ENCODE measurements at regions not wholly inside any gene's neighbourhood (a gene's known extent, or its start where the extent isn't known, plus 50 kb on each side); places are given as distances from the start of the nearest gene placed in this dataset.
"Not testable (repeated sequence)": the region's sequence is repeated elsewhere in the genome, so short reads cannot be mapped to it uniquely, and the experiment has no call there.

GRCh38 chr12:17079251-17079909, 473.4 kb upstream of the LMO3 start:
- peaks cover 14% of the 10 kb centered on the region for H3K9me3 Mint-ChIP-seq
- H3K4me3 Mint-ChIP-seq: no peak overlapping the region
- no peaks in the 10 kb centered on the region for H3K36me3 Mint-ChIP-seq
- H3K27me3 Mint-ChIP-seq: no peaks in the 10 kb centered on the region
- DNase-seq: no peak
- no peak overlapping the region for H3K27ac Mint-ChIP-seq
- no peaks in the 10 kb centered on the region for H3K4me1 Mint-ChIP-seq

GRCh38 chr12:17077594-17077993, 471.6 kb upstream of the LMO3 start:
- Mint-ChIP-seq H3K27ac (no peak overlapping the region), H3K4me3 (no peak overlapping the region), H3K9me3 (peaks cover 10% of the 10 kb centered on the region), H3K36me3 (no peaks in the 10 kb centered on the region), H3K4me1 (no peaks in the 10 kb centered on the region), H3K27me3 (no peaks in the 10 kb centered on the region)
- no peak for DNase-seq

GRCh38 chr12:17076811-17077210, 470.8 kb upstream of the LMO3 start:
- no peaks in the 10 kb centered on the region for H3K36me3 Mint-ChIP-seq
- H3K4me3 Mint-ChIP-seq: no peak overlapping the region
- no peaks in the 10 kb centered on the region for H3K4me1 Mint-ChIP-seq
- H3K27ac Mint-ChIP-seq: no peak overlapping the region
- no peaks in the 10 kb centered on the region for H3K27me3 Mint-ChIP-seq
- DNase-seq: no peak
- H3K9me3 Mint-ChIP-seq: peaks cover 10% of the 10 kb centered on the region

- Mint-ChIP-seq H3K9me3 (peaks cover 12% of the 10 kb centered on the region), H3K4me1 (no peaks in the 10 kb centered on the region), H3K27me3 (no peaks in the 10 kb centered on the region), H3K27ac (no peak overlapping the region), H3K4me3 (no peak overlapping the region), H3K36me3 (no peaks in the 10 kb centered on the region)
- DNase-seq: no peak
Observed at GRCh38 chr12:17076028-17076744, 470.2 kb upstream of the LMO3 start.

GRCh38 chr12:17064834-17065233, 458.9 kb upstream of the LMO3 start:
- H3K4me3 Mint-ChIP-seq: no peak overlapping the region
- H3K9me3 Mint-ChIP-seq: peaks cover 2% of the 10 kb centered on the region
- no peaks in the 10 kb centered on the region for H3K36me3 Mint-ChIP-seq

GRCh38 chr12:17062267-17063036, 456.5 kb upstream of the LMO3 start:
- H3K27me3 Mint-ChIP-seq: no peaks in the 10 kb centered on the region
- no peaks in the 10 kb centered on the region for H3K4me1 Mint-ChIP-seq
- no peak overlapping the region for H3K4me3 Mint-ChIP-seq
- H3K9me3 Mint-ChIP-seq: peaks cover 2% of the 10 kb centered on the region
- no peaks in the 10 kb centered on the region for H3K36me3 Mint-ChIP-seq
- DNase-seq: no peak
- H3K27ac Mint-ChIP-seq: no peak overlapping the region

More at GRCh38 chr12:17064834-17065233, 458.9 kb upstream of the LMO3 start:
- Mint-ChIP-seq H3K27ac (no peak overlapping the region), H3K27me3 (no peaks in the 10 kb centered on the region), H3K4me1 (no peaks in the 10 kb centered on the region)
- no peak for DNase-seq

GRCh38 chr12:17060260-17060659, 454.3 kb upstream of the LMO3 start:
- no peak overlapping the region for H3K4me3 Mint-ChIP-seq
- no peak overlapping the region for H3K27ac Mint-ChIP-seq
- DNase-seq: no peak
- H3K36me3 Mint-ChIP-seq: no peaks in the 10 kb centered on the region
- H3K9me3 Mint-ChIP-seq: peaks cover 4% of the 10 kb centered on the region
- no peaks in the 10 kb centered on the region for H3K27me3 Mint-ChIP-seq
- H3K4me1 Mint-ChIP-seq: no peaks in the 10 kb centered on the region

GRCh38 chr12:17056546-17056945, 450.6 kb upstream of the LMO3 start:
- Mint-ChIP-seq H3K27me3 (no peaks in the 10 kb centered on the region), H3K4me1 (no peaks in the 10 kb centered on the region), H3K9me3 (peaks cover 4% of the 10 kb centered on the region), H3K27ac (no peak overlapping the region), H3K4me3 (no peak overlapping the region), H3K36me3 (no peaks in the 10 kb centered on the region)
- DNase-seq: no peak

- Mint-ChIP-seq H3K4me3 (no peak overlapping the region), H3K27me3 (no peaks in the 10 kb centered on the region), H3K4me1 (no peaks in the 10 kb centered on the region), H3K9me3 (no peaks in the 10 kb centered on the region), H3K27ac (no peak overlapping the region), H3K36me3 (no peaks in the 10 kb centered on the region)
- DNase-seq: no peak
Observed at GRCh38 chr12:17038923-17039322, 433.0 kb upstream of the LMO3 start.

- Mint-ChIP-seq H3K4me1 (no peaks in the 10 kb centered on the region), H3K36me3 (no peaks in the 10 kb centered on the region), H3K4me3 (no peak overlapping the region), H3K27me3 (no peaks in the 10 kb centered on the region), H3K9me3 (no peaks in the 10 kb centered on the region), H3K27ac (no peak overlapping the region)
- DNase-seq: no peak
Observed at GRCh38 chr12:17035372-17035771, 429.4 kb upstream of the LMO3 start.

GRCh38 chr12:17030338-17030737, 424.4 kb upstream of the LMO3 start:
- DNase-seq: no peak
- no peaks in the 10 kb centered on the region for H3K27me3 Mint-ChIP-seq
- peaks cover 7% of the 10 kb centered on the region for H3K9me3 Mint-ChIP-seq

GRCh38 chr12:17028348-17028747, 422.4 kb upstream of the LMO3 start:
- peaks cover 8% of the 10 kb centered on the region for H3K9me3 Mint-ChIP-seq
- H3K27me3 Mint-ChIP-seq: no peaks in the 10 kb centered on the region
- no peak overlapping the region for H3K4me3 Mint-ChIP-seq
- no peaks in the 10 kb centered on the region for H3K4me1 Mint-ChIP-seq
- DNase-seq: no peak
- H3K27ac Mint-ChIP-seq: no peak overlapping the region
- H3K36me3 Mint-ChIP-seq: no peaks in the 10 kb centered on the region

More at GRCh38 chr12:17030338-17030737, 424.4 kb upstream of the LMO3 start:
- Mint-ChIP-seq H3K4me1 (no peaks in the 10 kb centered on the region), H3K36me3 (no peaks in the 10 kb centered on the region), H3K4me3 (no peak overlapping the region), H3K27ac (no peak overlapping the region)

- not testable (repeated sequence) for H3K9me3 Mint-ChIP-seq, H3K4me1 Mint-ChIP-seq, H3K27ac Mint-ChIP-seq, H3K36me3 Mint-ChIP-seq, H3K4me3 Mint-ChIP-seq, H3K27me3 Mint-ChIP-seq, DNase-seq
Observed at GRCh38 chr12:17025424-17025823, 419.5 kb upstream of the LMO3 start.

GRCh38 chr12:17020765-17021164, 414.8 kb upstream of the LMO3 start:
- Mint-ChIP-seq H3K4me1 (no peaks in the 10 kb centered on the region), H3K27me3 (no peaks in the 10 kb centered on the region), H3K27ac (no peak overlapping the region), H3K4me3 (no peak overlapping the region), H3K36me3 (no peaks in the 10 kb centered on the region), H3K9me3 (peaks cover 4% of the 10 kb centered on the region)
- DNase-seq: no peak

GRCh38 chr12:17017402-17017801, 411.4 kb upstream of the LMO3 start:
- Mint-ChIP-seq H3K4me3 (no peak overlapping the region), H3K27ac (no peak overlapping the region), H3K27me3 (no peaks in the 10 kb centered on the region), H3K9me3 (peaks cover 8% of the 10 kb centered on the region), H3K36me3 (no peaks in the 10 kb centered on the region), H3K4me1 (no peaks in the 10 kb centered on the region)
- DNase-seq: no peak
